NCI-H2081 (cell line): ENCODE measurements at regions not wholly inside any gene's neighbourhood (a gene's known extent, or its start where the extent isn't known, plus 50 kb on each side); places are given as distances from the start of the nearest gene placed in this dataset.

Experiments
- DNase-seq, 2 experiments: peaks; one replicate each; lab custom pipeline; 2025; lab: John Stamatoyannopoulos, UW

GRCh38 chr1:232382671-232383070 lies 247.3 kb downstream of the SIPA1L2 start:
- no peak for DNase-seq

- no peak for DNase-seq
Observed at GRCh38 chr1:232381394-232382100, 248.4 kb downstream of the SIPA1L2 start.

GRCh38 chr1:232380596-232380995 lies 249.3 kb downstream of the SIPA1L2 start:
- no peak for DNase-seq

GRCh38 chr1:232380131-232380530 lies 249.8 kb downstream of the SIPA1L2 start:
- no peak for DNase-seq

GRCh38 chr1:232379063-232379434 lies 250.9 kb downstream of the SIPA1L2 start:
- DNase-seq, result no peak

GRCh38 chr1:232378266-232379062 lies 251.5 kb downstream of the SIPA1L2 start:
- no peak for DNase-seq

GRCh38 chr1:232377494-232377770 lies 252.5 kb downstream of the SIPA1L2 start:
- DNase-seq, result no peak

GRCh38 chr1:232376632-232377493 lies 253.1 kb downstream of the SIPA1L2 start:
- no peak for DNase-seq

GRCh38 chr1:232372841-232373440 lies 257.0 kb downstream of the SIPA1L2 start:
- no peak for DNase-seq

- no peak for DNase-seq
Observed at GRCh38 chr1:232372431-232372830, 257.5 kb downstream of the SIPA1L2 start.

- no peak for DNase-seq
Observed at GRCh38 chr1:232369451-232370296, 260.3 kb downstream of the SIPA1L2 start.

GRCh38 chr1:232368821-232369321 lies 261.1 kb downstream of the SIPA1L2 start:
- DNase-seq, result no peak

GRCh38 chr1:232367293-232367692 lies 262.6 kb downstream of the SIPA1L2 start:
- DNase-seq, result no peak

- DNase-seq, result no peak
Observed at GRCh38 chr1:232364654-232365382, 265.1 kb downstream of the SIPA1L2 start.

GRCh38 chr1:232363008-232363407 lies 266.9 kb downstream of the SIPA1L2 start:
- no peak for DNase-seq

GRCh38 chr1:232357416-232357815 lies 272.5 kb downstream of the SIPA1L2 start:
- DNase-seq, result no peak

GRCh38 chr1:232355162-232356006 lies 274.5 kb downstream of the SIPA1L2 start:
- DNase-seq, result no peak

- no peak for DNase-seq
Observed at GRCh38 chr1:232353001-232353400, 276.9 kb downstream of the SIPA1L2 start.

GRCh38 chr1:232352366-232352765 lies 277.6 kb downstream of the SIPA1L2 start:
- DNase-seq, result no peak

GRCh38 chr1:232351335-232351734 lies 278.6 kb downstream of the SIPA1L2 start:
- no peak for DNase-seq
